ENCODE measurements at regions not wholly inside any gene's neighbourhood (a gene's known extent, or its start where the extent isn't known, plus 50 kb on each side); places are given as distances from the start of the nearest gene placed in this dataset.

GRCh38 chr2:15706424-15706823 lies 114.8 kb downstream of the DDX1 start:
- Mint-ChIP-seq H3K4me1 (ENCODE audit: unreplicated experiment) (peaks cover 6% of the 10 kb centered on the region), H3K9me3 (peaks cover 5% of the 10 kb centered on the region), H3K4me3 (no peak overlapping the region), H3K36me3 (no peaks in the 10 kb centered on the region), H3K27ac (no peak overlapping the region), H3K27me3 (no peaks in the 10 kb centered on the region)
- TF ChIP-seq CTCF (conservative IDR thresholded peaks at IDR 0.05), result no peak
- DNase-seq (ENCODE audit: extremely low spot score, unreplicated experiment), result no peak

- TF ChIP-seq CTCF (conservative IDR thresholded peaks at IDR 0.05), result no peak
These were observed 115.4 kb downstream of the DDX1 start for GRCh38 chr2:15706986-15707632.

GRCh38 chr2:15708161-15708560 lies 116.5 kb downstream of the DDX1 start:
- no peak for TF ChIP-seq CTCF (conservative IDR thresholded peaks at IDR 0.05)
- no peak overlapping the region for H3K4me3 Mint-ChIP-seq
- no peaks in the 10 kb centered on the region for H3K27me3 Mint-ChIP-seq
- DNase-seq (ENCODE audit: extremely low spot score, unreplicated experiment), result no peak
- no peak overlapping the region for H3K27ac Mint-ChIP-seq
- no peaks in the 10 kb centered on the region for H3K36me3 Mint-ChIP-seq
- H3K9me3 Mint-ChIP-seq, result peaks cover 5% of the 10 kb centered on the region
- peaks cover 6% of the 10 kb centered on the region for H3K4me1 Mint-ChIP-seq (ENCODE audit: unreplicated experiment)

More at GRCh38 chr2:15706986-15707632, 115.4 kb downstream of the DDX1 start:
- peaks cover 5% of the 10 kb centered on the region for H3K9me3 Mint-ChIP-seq
- DNase-seq (ENCODE audit: extremely low spot score, unreplicated experiment), result no peak
- no peak overlapping the region for H3K4me3 Mint-ChIP-seq
- no peaks in the 10 kb centered on the region for H3K27me3 Mint-ChIP-seq
- peaks cover 6% of the 10 kb centered on the region for H3K4me1 Mint-ChIP-seq (ENCODE audit: unreplicated experiment)
- H3K27ac Mint-ChIP-seq, result no peak overlapping the region
- no peaks in the 10 kb centered on the region for H3K36me3 Mint-ChIP-seq

- Mint-ChIP-seq H3K4me1 (ENCODE audit: unreplicated experiment) (peaks cover 6% of the 10 kb centered on the region), H3K27me3 (no peaks in the 10 kb centered on the region), H3K27ac (no peak overlapping the region), H3K9me3 (peaks cover 5% of the 10 kb centered on the region), H3K4me3 (no peak overlapping the region), H3K36me3 (no peaks in the 10 kb centered on the region)
- no peak for TF ChIP-seq CTCF (conservative IDR thresholded peaks at IDR 0.05)
- DNase-seq (ENCODE audit: extremely low spot score, unreplicated experiment), result no peak
These were observed 117.5 kb downstream of the DDX1 start for GRCh38 chr2:15708865-15709820.

- no peak for TF ChIP-seq CTCF (conservative IDR thresholded peaks at IDR 0.05)
- H3K36me3 Mint-ChIP-seq, result no peaks in the 10 kb centered on the region
- no peaks in the 10 kb centered on the region for H3K27me3 Mint-ChIP-seq
- peaks cover 6% of the 10 kb centered on the region for H3K4me1 Mint-ChIP-seq (ENCODE audit: unreplicated experiment)
- no peak for DNase-seq (ENCODE audit: extremely low spot score, unreplicated experiment)
- H3K9me3 Mint-ChIP-seq, result peaks cover 5% of the 10 kb centered on the region
- no peak overlapping the region for H3K27ac Mint-ChIP-seq
- H3K4me3 Mint-ChIP-seq, result no peak overlapping the region
These were observed 119.6 kb downstream of the DDX1 start for GRCh38 chr2:15711126-15711860.

Measured in type B pancreatic cell (in vitro differentiated cells).